Loucy (cell line): ENCODE measurements at regions not wholly inside any gene's neighbourhood (a gene's known extent, or its start where the extent isn't known, plus 50 kb on each side); places are given as distances from the start of the nearest gene placed in this dataset.

Experiments
- H2AFZ ChIP-seq: fragments of 200-600 bp; sonication (generic); 2 replicates; pipeline ENCODE4 v1.6.0; 2016; ENCODE audit warnings: antibody characterized with exemption, mild to moderate bottlenecking, low read length, moderate library complexity
- H3F3A ChIP-seq: fragments of 200-600 bp; 2 replicates; pipeline ENCODE4 v1.6.0; 2016; ENCODE audit warnings: antibody characterized with exemption, low read depth, mild to moderate bottlenecking
- H3K27me3 ChIP-seq: fragments of 200-600 bp; sonication (generic); 2 replicates; pipeline ENCODE4 v1.6.1; 2014; ENCODE audit warnings: low read length, mild to moderate bottlenecking; ENCODE audit not compliant: insufficient read depth, poor library complexity, severe bottlenecking
- H3K36me3 ChIP-seq: fragments of 200-600 bp; sonication (generic); 2 replicates; pipeline ENCODE4 v1.6.1; 2016; ENCODE audit warnings: low read length; ENCODE audit not compliant: insufficient read depth
- H3K4me1 ChIP-seq: fragments of 200-600 bp; sonication (generic); 2 replicates; pipeline ENCODE4 v1.5.1; 2014; ENCODE audit warnings: low read length, mild to moderate bottlenecking; ENCODE audit not compliant: insufficient read depth, poor library complexity, severe bottlenecking
- H3K4me2 ChIP-seq: fragments of 200-600 bp; sonication (generic); 2 replicates; pipeline ENCODE4 v1.6.0; 2014; ENCODE audit warnings: antibody characterized with exemption, low read length, low read depth, mild to moderate bottlenecking; ENCODE audit not compliant: poor library complexity, severe bottlenecking
- H3K4me3 ChIP-seq: fragments of 200-600 bp; sonication (generic); 2 replicates; pipeline ENCODE4 v1.5.1; 2014; ENCODE audit warnings: low read length, mild to moderate bottlenecking, mixed read lengths; ENCODE audit not compliant: poor library complexity, severe bottlenecking
- H3K79me2 ChIP-seq: fragments of 200-600 bp; sonication (generic); 2 replicates; pipeline ENCODE4 v1.6.1; 2014; ENCODE audit warnings: low read length; ENCODE audit not compliant: insufficient read depth
- H3K9ac ChIP-seq: fragments of 200-600 bp; sonication (generic); 2 replicates; pipeline ENCODE4 v1.6.0; 2014; ENCODE audit warnings: mild to moderate bottlenecking, low read depth, low read length, moderate library complexity; ENCODE audit not compliant: poor library complexity, severe bottlenecking
- H3K9me2 ChIP-seq: fragments of 200-600 bp; sonication (generic); replicated peaks from 2 replicates; pipeline ENCODE4 v1.6.1; 2016; ENCODE audit warnings: low read depth, low read length, mixed read lengths
- H3K9me3 ChIP-seq: fragments of 200-600 bp; sonication (generic); 2 replicates; pipeline ENCODE4 v1.6.1; 2014; ENCODE audit warnings: mild to moderate bottlenecking, antibody characterized with exemption, low read length, low read depth; ENCODE audit not compliant: insufficient read depth
- H4K20me1 ChIP-seq: fragments of 200-600 bp; sonication (generic); 2 replicates; pipeline ENCODE4 v1.6.0; 2014; ENCODE audit warnings: antibody characterized with exemption, low read length, mild to moderate bottlenecking; ENCODE audit not compliant: insufficient read depth, poor library complexity, severe bottlenecking
- EZH2phosphoT487 ChIP-seq: fragments of 200-600 bp; IDR thresholded peaks from 2 replicates; pipeline ENCODE4 v1.6.1; 2018; ENCODE audit warnings: antibody characterized with exemption, mild to moderate bottlenecking, moderate library complexity, borderline replicate concordance
- TF ChIP-seq, protein P1 (sequence below): fragments of 200-600 bp; sonication (generic); conservative IDR thresholded peaks from 2 replicates; pipeline ENCODE4 v1.5.1; 2014; ENCODE audit warnings: mild to moderate bottlenecking, antibody characterized with exemption, low read length

DNA sequence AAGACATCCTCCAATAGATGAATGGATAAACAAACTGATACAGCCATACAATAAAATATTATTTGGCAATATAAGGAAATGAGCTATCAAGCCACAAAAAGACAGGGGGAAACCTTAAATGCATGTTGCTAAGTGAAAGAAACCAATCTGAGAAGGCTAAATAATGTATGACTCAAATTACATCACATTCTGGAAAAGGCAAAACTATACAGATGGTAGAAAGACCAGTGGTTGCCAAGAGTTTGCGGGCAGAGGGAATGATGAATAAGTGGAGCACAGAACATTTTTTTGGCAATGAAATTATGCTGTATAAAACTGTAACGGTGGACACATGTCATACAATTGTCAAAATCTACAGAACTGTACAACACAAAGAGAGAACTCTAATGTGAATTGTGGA lies 63.3 kb downstream of the CSF2 start:
- Histone ChIP-seq H3K9me2 (no peaks in the 10 kb centered on the region), H3K4me2 (no peak overlapping the region)

DNA sequence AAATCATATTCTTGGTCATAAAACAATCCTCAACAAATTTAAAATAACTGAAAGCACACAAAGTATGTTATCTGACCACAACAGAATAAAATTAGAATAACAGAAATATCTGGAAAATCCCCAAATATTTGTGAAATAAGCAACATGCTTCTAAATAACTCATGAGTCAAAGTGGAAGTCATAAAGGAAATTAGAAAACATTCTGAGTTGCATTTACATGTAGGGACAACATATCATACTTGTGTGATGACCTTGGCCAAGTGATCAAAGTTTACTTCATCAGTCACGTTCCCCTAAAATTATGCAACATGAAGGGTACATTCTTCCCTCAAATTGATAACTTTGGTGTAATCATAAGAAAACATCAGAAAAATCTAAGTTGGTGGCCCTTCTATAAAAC lies 64.7 kb downstream of the CSF2 start:
- H3K79me2 ChIP-seq: no peaks in the 10 kb centered on the region
- H3K36me3 ChIP-seq: no peaks in the 10 kb centered on the region
- H3K4me1 ChIP-seq: no peaks in the 10 kb centered on the region
- H3K9me3 ChIP-seq: no peaks in the 10 kb centered on the region
- no peak overlapping the region for H2AFZ ChIP-seq
- H3K9me2 ChIP-seq: no peaks in the 10 kb centered on the region
- H3F3A ChIP-seq: no peaks in the 10 kb centered on the region
- TF ChIP-seq, protein P1, sequence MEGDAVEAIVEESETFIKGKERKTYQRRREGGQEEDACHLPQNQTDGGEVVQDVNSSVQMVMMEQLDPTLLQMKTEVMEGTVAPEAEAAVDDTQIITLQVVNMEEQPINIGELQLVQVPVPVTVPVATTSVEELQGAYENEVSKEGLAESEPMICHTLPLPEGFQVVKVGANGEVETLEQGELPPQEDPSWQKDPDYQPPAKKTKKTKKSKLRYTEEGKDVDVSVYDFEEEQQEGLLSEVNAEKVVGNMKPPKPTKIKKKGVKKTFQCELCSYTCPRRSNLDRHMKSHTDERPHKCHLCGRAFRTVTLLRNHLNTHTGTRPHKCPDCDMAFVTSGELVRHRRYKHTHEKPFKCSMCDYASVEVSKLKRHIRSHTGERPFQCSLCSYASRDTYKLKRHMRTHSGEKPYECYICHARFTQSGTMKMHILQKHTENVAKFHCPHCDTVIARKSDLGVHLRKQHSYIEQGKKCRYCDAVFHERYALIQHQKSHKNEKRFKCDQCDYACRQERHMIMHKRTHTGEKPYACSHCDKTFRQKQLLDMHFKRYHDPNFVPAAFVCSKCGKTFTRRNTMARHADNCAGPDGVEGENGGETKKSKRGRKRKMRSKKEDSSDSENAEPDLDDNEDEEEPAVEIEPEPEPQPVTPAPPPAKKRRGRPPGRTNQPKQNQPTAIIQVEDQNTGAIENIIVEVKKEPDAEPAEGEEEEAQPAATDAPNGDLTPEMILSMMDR: no peak
- no peak for TF ChIP-seq EZH2phosphoT487
- no peak overlapping the region for H3K9ac ChIP-seq
- H3K4me3 ChIP-seq: no peak overlapping the region
- no peak overlapping the region for H3K4me2 ChIP-seq
- no peaks in the 10 kb centered on the region for H4K20me1 ChIP-seq
- H3K27me3 ChIP-seq: no peaks in the 10 kb centered on the region

More for the DNA sequence above, 63.3 kb downstream of the CSF2 start:
- Histone ChIP-seq H3K27me3 (no peaks in the 10 kb centered on the region), H3K79me2 (no peaks in the 10 kb centered on the region), H3K36me3 (no peaks in the 10 kb centered on the region), H3K4me3 (no peak overlapping the region), H2AFZ (no peak overlapping the region), H3K9ac (no peak overlapping the region), H3K4me1 (no peaks in the 10 kb centered on the region), H3K9me3 (no peaks in the 10 kb centered on the region), H4K20me1 (no peaks in the 10 kb centered on the region), H3F3A (no peaks in the 10 kb centered on the region)
- TF ChIP-seq, protein P1: no peak
- TF ChIP-seq EZH2phosphoT487: no peak
